ENCODE measurements at regions not wholly inside any gene's neighbourhood (a gene's known extent, or its start where the extent isn't known, plus 50 kb on each side); places are given as distances from the start of the nearest gene placed in this dataset.

GRCh38 chr5:118486647-118487225 lies 501.6 kb downstream of the DTWD2 start:
- CTCF ChIA-PET: no interaction called here
- no TSS peak for BruUV-seq (replicated peaks)
- TF ChIP-seq, protein P1, sequence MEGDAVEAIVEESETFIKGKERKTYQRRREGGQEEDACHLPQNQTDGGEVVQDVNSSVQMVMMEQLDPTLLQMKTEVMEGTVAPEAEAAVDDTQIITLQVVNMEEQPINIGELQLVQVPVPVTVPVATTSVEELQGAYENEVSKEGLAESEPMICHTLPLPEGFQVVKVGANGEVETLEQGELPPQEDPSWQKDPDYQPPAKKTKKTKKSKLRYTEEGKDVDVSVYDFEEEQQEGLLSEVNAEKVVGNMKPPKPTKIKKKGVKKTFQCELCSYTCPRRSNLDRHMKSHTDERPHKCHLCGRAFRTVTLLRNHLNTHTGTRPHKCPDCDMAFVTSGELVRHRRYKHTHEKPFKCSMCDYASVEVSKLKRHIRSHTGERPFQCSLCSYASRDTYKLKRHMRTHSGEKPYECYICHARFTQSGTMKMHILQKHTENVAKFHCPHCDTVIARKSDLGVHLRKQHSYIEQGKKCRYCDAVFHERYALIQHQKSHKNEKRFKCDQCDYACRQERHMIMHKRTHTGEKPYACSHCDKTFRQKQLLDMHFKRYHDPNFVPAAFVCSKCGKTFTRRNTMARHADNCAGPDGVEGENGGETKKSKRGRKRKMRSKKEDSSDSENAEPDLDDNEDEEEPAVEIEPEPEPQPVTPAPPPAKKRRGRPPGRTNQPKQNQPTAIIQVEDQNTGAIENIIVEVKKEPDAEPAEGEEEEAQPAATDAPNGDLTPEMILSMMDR (IDR thresholded peaks at IDR 0.05; ENCODE audit: unreplicated experiment): no peak
- no peak for DNase-seq
- H3K36me3 Mint-ChIP-seq (ENCODE audit: insufficient read depth, unreplicated experiment): no peaks in the 10 kb centered on the region
- no peaks in the 10 kb centered on the region for H3K27me3 Mint-ChIP-seq (ENCODE audit: unreplicated experiment)
- no peaks in the 10 kb centered on the region for H3K4me1 Mint-ChIP-seq (ENCODE audit: low read depth, unreplicated experiment)
- peaks cover 27% of the 10 kb centered on the region for H3K9me3 Mint-ChIP-seq (ENCODE audit: low read depth, unreplicated experiment)
- no peak overlapping the region for H3K27ac Mint-ChIP-seq (ENCODE audit: unreplicated experiment)
- no peak overlapping the region for H3K4me3 Mint-ChIP-seq (ENCODE audit: low read depth, unreplicated experiment)
- intact Hi-C loops (cut with micrococcal nuclease; ENCODE audit: unreplicated experiment): no loop called here

DNA sequence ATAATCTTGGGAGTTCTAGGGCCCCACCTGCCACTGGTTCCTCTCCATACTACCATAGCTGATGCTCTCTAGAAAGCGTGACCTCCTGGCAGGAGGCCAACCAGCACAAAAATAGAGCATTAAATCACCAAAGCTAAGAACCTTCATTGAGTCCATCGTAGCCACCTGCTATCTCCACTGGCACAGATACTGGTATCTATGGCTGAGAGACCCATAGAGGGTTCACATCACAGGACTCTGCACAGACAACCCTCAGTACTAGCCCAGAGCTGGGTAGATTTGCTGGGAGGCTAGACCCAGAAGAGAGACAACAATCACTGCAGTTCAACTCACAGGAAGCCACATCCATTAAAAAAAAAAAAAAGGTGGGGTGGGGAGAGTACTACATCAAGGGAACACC lies 509.1 kb downstream of the DTWD2 start:
- CTCF ChIA-PET: no interaction called here
- Mint-ChIP-seq H3K36me3 (ENCODE audit: insufficient read depth, unreplicated experiment) (no peaks in the 10 kb centered on the region), H3K27ac (ENCODE audit: unreplicated experiment) (no peak overlapping the region), H3K4me1 (ENCODE audit: low read depth, unreplicated experiment) (no peaks in the 10 kb centered on the region), H3K4me3 (ENCODE audit: low read depth, unreplicated experiment) (no peak overlapping the region), H3K9me3 (ENCODE audit: low read depth, unreplicated experiment) (peaks cover 32% of the 10 kb centered on the region), H3K27me3 (ENCODE audit: unreplicated experiment) (no peaks in the 10 kb centered on the region)
- TF ChIP-seq, protein P1 (IDR thresholded peaks at IDR 0.05; ENCODE audit: unreplicated experiment): no peak
- DNase-seq: no peak
- intact Hi-C loops (cut with micrococcal nuclease; ENCODE audit: unreplicated experiment): no loop called here
- no TSS peak for BruUV-seq (replicated peaks)

DNA sequence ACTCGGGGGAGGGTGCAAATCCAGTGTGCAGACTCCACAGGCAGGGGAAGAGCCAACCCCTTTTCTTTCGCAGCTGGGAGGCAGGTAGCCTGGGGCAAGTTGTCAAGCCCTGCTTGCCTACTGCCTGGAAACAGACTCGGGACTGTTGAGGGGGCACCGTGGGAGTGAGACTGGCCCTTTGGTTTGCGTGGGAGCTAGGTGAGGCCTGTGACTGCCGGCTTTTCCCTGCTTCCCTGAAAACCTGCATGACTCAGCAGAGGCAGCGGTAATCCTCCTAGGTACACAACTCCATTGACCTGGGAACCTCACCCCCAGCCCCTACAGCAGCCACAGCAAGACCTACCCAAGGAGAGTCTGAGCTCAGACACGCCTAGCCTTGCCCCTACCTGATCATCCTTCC lies 509.5 kb downstream of the DTWD2 start:
- DNase-seq: no peak
- Mint-ChIP-seq H3K9me3 (ENCODE audit: low read depth, unreplicated experiment) (peaks cover 31% of the 10 kb centered on the region), H3K27ac (ENCODE audit: unreplicated experiment) (no peak overlapping the region), H3K4me1 (ENCODE audit: low read depth, unreplicated experiment) (no peaks in the 10 kb centered on the region), H3K27me3 (ENCODE audit: unreplicated experiment) (no peaks in the 10 kb centered on the region), H3K4me3 (ENCODE audit: low read depth, unreplicated experiment) (no peak overlapping the region), H3K36me3 (ENCODE audit: insufficient read depth, unreplicated experiment) (no peaks in the 10 kb centered on the region)
- TF ChIP-seq, protein P1 (IDR thresholded peaks at IDR 0.05; ENCODE audit: unreplicated experiment): no peak
- intact Hi-C loops (cut with micrococcal nuclease; ENCODE audit: unreplicated experiment): no loop called here
- BruUV-seq (replicated peaks): no TSS peak
- CTCF ChIA-PET: no interaction called here

DNA sequence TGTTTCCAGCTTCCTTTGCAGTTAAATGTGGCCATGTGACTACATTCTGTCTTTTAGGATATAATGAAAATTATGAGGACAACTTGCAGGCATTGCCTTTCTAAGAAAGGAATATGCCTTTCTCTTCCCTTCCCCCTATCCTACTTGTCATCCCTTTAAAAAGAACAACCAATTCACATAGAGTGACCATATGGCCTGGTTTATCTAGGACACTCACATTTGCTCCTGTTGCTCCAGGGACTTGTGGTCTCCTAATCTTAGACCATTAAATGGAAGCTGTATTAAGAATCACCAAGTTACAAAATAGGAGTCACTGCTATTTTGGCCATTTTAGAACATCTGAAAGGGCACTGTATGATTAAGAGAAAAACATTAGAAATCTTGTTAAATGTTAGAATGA lies 520.3 kb downstream of the DTWD2 start:
- Mint-ChIP-seq H3K4me3 (ENCODE audit: low read depth, unreplicated experiment) (no peak overlapping the region), H3K4me1 (ENCODE audit: low read depth, unreplicated experiment) (no peaks in the 10 kb centered on the region), H3K27ac (ENCODE audit: unreplicated experiment) (no peak overlapping the region), H3K9me3 (ENCODE audit: low read depth, unreplicated experiment) (peaks cover 27% of the 10 kb centered on the region), H3K27me3 (ENCODE audit: unreplicated experiment) (no peaks in the 10 kb centered on the region), H3K36me3 (ENCODE audit: insufficient read depth, unreplicated experiment) (no peaks in the 10 kb centered on the region)
- intact Hi-C loops (cut with micrococcal nuclease; ENCODE audit: unreplicated experiment): no loop called here
- no TSS peak for BruUV-seq (replicated peaks)
- TF ChIP-seq, protein P1 (IDR thresholded peaks at IDR 0.05; ENCODE audit: unreplicated experiment): no peak
- CTCF ChIA-PET: no interaction called here
- no peak for DNase-seq
